HG03520 (cell line): ENCODE measurements at regions not wholly inside any gene's neighbourhood (a gene's known extent, or its start where the extent isn't known, plus 50 kb on each side); places are given as distances from the start of the nearest gene placed in this dataset.
"Not testable (repeated sequence)": the region's sequence is repeated elsewhere in the genome, so short reads cannot be mapped to it uniquely, and the experiment has no call there.

Source experiments
- ATAC-seq: cut with Tn5 transposase; IDR thresholded peaks from one replicate; pipeline ENCODE4 v1.9.1; 2021; ENCODE audit warnings: mild to moderate bottlenecking, moderate library complexity; ENCODE audit not compliant: unreplicated experiment

GRCh38 chr10:9848278-9848677, 1169.4 kb upstream of the CELF2 start:
- no peak for ATAC-seq

- ATAC-seq = no peak
Observed at GRCh38 chr10:9848981-9849380, 1168.7 kb upstream of the CELF2 start.

GRCh38 chr10:9850415-9850814, 1167.3 kb upstream of the CELF2 start:
- no peak for ATAC-seq

- no peak for ATAC-seq
Observed at GRCh38 chr10:9851808-9852207, 1165.9 kb upstream of the CELF2 start.

GRCh38 chr10:9853405-9854355, 1164.0 kb upstream of the CELF2 start:
- ATAC-seq = no peak

GRCh38 chr10:9855451-9855850, 1162.2 kb upstream of the CELF2 start:
- not testable (repeated sequence) for ATAC-seq

GRCh38 chr10:9858816-9859215, 1158.9 kb upstream of the CELF2 start:
- no peak for ATAC-seq

GRCh38 chr10:9860045-9860444, 1157.6 kb upstream of the CELF2 start:
- ATAC-seq = no peak

- ATAC-seq = no peak
Observed at GRCh38 chr10:9863559-9864121, 1154.0 kb upstream of the CELF2 start.

- ATAC-seq = no peak
Observed at GRCh38 chr10:9868499-9868898, 1149.2 kb upstream of the CELF2 start.

GRCh38 chr10:9869205-9869604, 1148.5 kb upstream of the CELF2 start:
- ATAC-seq = no peak

GRCh38 chr10:9869606-9870176, 1148.0 kb upstream of the CELF2 start:
- ATAC-seq = no peak

- ATAC-seq = no peak
Observed at GRCh38 chr10:9875353-9875752, 1142.3 kb upstream of the CELF2 start.

- no peak for ATAC-seq
Observed at GRCh38 chr10:9877978-9878377, 1139.7 kb upstream of the CELF2 start.

GRCh38 chr10:9878383-9878782, 1139.3 kb upstream of the CELF2 start:
- ATAC-seq = no peak

GRCh38 chr10:9885761-9886160, 1131.9 kb upstream of the CELF2 start:
- no peak for ATAC-seq

- ATAC-seq = no peak
Observed at GRCh38 chr10:9886772-9887171, 1130.9 kb upstream of the CELF2 start.

- ATAC-seq = no peak
Observed at GRCh38 chr10:9895453-9895852, 1122.2 kb upstream of the CELF2 start.

GRCh38 chr10:9895981-9896380, 1121.7 kb upstream of the CELF2 start:
- ATAC-seq = no peak

GRCh38 chr10:9898633-9899395, 1118.9 kb upstream of the CELF2 start:
- no peak for ATAC-seq

GRCh38 chr10:9900751-9901150, 1116.9 kb upstream of the CELF2 start:
- ATAC-seq = no peak
